ENCODE measurements at regions not wholly inside any gene's neighbourhood (a gene's known extent, or its start where the extent isn't known, plus 50 kb on each side); places are given as distances from the start of the nearest gene placed in this dataset.

DNA sequence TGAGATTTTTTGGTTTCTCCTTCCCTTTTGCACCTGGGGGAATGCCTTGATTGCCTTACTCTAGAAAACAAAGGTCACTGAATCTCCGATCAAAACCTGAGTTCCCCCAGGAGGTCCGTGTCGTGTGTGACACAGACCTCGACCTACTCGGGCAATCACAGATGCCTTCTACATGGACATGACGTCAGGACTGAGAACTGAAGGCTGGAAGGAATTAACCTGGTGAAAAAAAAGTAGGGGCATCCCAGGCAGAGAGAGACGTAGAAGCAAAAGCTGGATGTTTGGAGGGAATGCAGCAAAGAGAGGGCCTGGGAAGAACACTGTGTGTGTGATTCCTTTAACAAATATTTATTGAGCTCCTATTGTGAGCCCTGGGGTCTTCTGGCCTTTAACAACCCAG lies 178.0 kb downstream of the PRDM2 start:
- DNase-seq (ENCODE audit: low read depth in 2 of 2) = no peak

DNA sequence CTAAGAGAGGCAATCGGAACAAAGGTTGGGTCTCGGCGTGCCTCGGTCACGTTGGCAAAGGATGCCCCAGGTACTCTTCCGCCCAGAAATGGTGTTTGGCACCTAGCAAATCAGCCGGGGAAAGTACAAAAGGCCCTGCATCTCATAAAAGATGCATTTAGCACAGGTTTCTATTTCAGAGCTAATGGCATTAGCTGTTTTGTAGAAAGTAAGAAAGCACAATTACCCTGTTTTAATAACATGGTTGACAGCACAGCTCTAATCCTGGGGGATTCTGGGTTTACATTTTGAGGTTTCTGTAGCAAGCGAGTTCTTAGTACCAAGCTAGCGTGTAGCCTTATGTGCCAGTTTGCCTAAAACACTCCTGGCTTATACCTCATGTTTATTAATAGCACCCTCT lies 178.5 kb downstream of the PRDM2 start:
- DNase-seq (ENCODE audit: low read depth in 2 of 2) = no peak

DNA sequence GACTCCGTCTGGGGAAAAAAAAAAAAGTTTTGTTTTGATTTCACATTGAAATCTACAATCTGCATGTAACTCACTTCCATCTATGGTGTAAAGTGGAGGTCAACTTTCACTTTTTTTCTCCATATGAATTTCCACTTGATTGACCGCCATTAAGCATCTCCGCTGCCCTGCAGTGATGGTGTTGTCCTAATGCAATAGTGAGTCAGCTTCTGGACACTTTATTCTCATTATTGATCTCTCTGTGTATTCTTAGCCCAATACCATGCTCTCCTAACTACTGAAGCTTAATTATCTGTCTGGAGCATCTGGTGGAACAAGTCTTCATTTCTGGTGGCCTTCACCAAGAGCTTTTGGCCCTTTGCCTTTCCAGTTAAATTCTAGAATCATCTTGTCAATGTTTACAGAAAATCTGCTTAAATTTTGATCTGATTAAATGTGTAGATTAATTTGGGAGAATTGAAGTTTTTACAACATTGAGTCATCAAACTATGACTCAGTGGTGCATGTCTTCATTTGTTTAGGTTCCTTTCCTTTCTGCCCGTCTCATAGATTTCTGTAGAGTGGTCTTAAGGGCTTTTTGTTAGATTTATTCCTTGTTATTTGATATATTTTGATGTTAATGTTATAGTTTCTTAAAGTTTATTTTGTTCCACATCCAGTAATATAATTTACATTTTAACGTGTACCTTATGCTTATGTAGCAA lies 181.5 kb downstream of the PRDM2 start:
- DNase-seq (ENCODE audit: low read depth in 2 of 2) = no peak

DNA sequence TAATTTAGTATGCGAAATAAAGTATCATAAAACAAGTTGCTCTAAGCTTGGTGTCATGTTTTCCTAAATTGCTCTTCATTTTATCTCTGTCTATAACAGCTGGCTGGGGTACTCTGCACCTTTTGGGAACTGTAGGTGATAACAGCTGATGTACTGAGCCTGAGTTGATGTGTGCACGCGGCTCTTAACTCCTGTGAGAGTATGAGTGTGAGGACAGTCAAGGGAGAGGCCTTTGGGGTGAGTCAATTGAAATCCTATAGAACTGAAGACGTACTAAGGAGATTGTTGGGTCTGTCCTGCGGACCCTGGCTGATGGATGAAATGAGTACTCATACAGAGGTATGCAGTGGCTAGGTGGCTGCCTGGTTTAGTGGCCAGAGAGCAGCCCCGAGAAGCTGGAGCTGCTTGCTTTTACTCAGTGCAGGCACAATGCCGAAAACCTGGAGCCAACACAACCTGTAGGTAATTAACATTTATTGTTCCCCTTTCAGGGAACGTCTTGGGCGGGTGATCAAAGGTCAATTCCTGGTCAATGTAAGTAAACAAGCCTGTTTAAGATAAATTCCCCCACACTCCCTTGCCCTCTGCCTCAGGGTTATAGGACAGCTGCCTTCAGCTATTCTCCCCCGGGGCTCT lies 188.5 kb downstream of the PRDM2 start:
- no peak for DNase-seq (ENCODE audit: low read depth in 2 of 2)

DNA sequence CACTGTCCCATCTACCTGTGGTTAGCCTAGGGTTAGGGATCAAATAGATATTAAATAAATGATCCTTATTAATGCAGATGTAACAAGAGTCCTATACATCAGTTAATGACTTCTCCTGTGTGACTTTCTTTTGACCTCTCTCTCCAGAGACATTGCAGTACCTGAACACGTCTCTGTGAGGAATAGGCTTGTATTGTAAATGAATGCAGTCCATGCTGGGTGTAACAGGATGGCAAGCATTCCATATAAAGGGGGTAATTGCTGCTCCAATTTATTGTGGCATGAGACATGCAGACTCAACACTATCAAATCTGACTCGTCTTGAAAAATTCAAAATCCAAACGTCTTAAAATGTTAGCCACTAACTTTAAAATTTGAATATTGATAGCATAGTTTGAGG lies 189.5 kb downstream of the PRDM2 start:
- no peak for DNase-seq (ENCODE audit: low read depth in 2 of 2)

DNA sequence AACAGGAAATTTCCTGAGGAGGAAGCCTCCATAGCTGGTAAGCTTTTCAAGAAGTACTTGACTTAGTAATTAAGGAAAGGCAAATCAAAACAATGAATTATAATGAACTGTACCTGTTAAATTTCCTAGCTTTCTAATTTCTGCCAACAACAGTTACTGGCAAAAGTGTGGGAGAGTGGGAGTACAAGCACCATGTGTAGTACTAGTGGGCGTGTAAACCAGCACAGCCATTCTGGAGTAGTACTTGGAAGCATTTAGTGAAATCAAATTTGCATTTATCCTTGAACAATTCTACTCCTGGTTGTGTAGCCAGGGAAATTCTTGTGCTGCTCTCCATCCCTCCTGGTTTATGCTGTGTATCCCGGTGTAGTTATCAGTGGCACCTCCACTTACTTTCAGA lies 190.8 kb downstream of the PRDM2 start:
- DNase-seq (ENCODE audit: low read depth in 2 of 2) = no peak

DNA sequence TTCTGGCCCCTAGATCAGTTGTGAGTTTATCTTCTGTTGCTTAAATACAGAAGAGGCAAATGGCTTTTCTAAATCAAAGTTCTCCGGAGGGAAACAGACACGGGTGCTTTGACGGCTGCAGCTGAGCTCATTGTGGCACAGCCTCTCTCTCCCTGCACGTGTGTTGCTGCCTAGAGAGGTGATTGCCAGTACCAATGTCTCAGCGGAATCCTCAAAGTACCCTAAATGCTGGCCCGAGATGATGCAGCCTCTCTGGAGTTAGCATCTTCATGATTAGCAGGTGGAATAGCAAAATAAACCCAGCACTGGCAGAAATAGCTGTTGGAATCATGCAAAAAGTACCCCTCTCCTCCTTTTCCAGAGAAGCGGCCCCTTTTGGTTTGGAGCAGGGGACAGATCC lies 192.2 kb downstream of the PRDM2 start:
- DNase-seq (ENCODE audit: low read depth in 2 of 2) = no peak

DNA sequence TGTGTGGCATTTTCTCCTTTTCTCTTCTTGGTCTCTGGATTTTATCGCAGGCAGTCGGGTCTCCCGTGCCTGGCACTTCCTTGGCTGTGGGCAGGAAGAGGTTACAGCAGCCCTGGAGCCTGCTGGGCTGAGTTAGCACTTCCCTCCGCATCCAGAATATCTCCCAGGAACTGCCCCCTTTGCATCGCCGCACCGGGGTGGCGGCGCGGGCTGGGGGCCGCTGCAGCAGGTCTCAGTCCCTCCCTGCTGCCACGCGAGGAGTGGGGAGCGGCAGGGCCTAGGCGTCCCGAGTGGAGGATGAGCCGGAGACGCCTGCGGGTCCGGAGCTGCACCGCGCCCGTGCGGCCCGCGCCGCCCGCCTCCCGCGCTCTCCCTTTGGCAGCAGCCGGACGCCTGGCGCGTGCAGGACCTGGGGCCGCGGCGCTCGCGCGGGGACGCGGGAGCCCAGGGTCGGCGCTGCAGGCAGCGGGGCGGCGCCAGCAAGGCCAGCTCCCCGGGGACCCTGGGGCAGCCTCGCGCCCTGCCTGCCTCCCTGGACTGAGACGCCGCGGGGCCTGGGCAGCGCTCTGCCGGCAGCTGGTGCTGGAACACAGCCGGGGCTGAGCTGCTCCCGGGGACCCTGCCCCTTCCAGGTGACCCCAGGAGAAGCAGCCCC lies 192.8 kb downstream of the PRDM2 start:
- DNase-seq (ENCODE audit: low read depth in 2 of 2) = no peak

DNA sequence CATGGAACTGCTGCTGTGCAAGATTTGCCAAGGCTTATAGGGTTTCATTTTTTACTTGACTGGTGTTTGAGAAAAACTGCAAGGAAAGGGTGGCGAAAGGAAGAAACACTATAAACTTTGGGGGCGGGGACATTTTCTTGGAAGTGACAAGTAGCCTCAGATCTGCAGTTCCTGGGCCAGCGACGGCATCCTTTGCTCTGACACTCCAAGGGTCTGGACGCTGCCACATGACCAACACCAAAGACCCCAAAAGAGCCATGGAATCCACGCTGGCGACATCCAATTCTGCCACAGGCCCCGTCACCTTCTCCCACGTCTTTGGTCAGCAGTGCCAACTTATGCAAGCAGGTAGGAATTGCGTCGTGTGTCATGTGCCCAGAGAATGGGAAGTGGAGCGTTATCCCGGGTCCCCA lies 193.4 kb downstream of the PRDM2 start:
- no peak for DNase-seq (ENCODE audit: low read depth in 2 of 2)

DNA sequence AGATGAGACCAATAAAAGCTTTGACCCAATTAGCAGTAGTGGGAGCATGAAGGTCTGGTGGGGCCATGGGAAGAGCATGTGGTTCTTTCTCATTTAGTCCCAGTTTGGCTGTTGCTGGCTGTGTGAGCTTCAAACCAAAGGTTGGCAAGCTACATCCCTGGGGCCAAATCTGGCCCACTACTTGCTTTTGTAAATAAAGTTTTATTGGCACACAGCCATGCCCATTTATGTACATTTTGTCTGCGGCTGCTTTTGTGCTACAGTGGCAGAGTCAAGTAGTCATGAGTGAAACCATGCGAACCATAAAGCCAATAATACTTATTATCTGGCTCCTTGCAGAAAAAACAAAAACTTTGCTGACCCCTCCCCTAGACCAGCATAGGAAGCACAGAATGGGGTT lies 196.9 kb downstream of the PRDM2 start:
- no peak for DNase-seq (ENCODE audit: low read depth in 2 of 2)

DNA sequence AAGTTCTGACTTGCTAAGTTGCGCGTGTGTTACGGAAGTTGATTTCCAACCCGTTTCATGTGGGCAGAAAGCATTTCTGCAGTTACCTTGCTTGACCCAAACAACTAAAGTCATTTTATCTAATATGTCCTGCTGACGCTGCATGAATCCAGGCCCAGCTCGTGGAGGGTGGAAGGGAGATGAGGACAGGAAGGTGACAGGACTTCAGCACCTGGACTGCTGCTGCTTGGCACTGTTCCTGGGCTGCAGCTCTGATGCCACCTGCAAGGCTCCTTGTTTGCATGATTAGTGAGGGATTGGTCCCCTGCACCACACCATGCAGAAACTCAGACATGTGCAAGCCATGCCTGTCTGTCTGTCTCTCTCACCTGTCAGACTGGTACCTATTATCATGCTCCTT lies 198.4 kb downstream of the PRDM2 start:
- no peak for DNase-seq (ENCODE audit: low read depth in 2 of 2)

DNA sequence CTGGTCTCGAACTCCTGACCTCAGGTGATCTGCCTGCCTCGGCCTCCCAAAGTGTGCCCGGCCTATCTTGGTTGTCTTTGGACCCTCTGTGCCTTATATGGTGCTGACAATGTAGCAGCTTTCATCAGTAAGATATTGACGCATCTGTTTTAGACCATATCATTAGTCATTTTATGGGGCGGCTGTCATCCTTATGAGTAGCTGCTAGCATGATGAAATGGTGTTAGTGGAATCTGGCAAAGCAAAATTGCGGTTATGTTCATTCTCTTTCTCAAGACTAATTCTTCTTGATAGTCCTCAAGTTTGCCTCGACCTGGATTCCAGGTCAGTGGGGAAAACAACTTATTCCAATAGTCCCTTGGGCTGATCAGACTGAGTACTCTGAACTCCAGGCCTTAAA lies 199.9 kb downstream of the PRDM2 start:
- no peak for DNase-seq (ENCODE audit: low read depth in 2 of 2)

DNA sequence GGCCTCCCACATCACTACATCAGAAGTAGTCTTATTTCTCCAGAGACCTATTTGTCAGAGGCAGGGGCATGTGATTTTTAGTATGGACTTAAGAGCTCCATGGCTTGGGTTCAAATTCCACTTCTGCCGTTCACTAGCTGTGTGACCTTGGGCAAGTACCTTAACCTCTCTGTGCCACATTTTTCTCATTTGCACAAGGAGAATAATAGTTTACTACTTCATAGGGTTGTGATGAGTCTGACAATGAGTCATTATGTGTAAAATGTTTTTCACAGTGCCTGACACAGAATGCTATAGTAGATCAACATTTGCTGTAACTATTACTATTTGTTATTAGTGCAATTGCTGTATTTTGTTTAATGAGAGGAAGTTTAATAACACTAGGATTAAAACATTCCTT lies 200.6 kb downstream of the PRDM2 start:
- DNase-seq (ENCODE audit: low read depth in 2 of 2) = no peak

DNA sequence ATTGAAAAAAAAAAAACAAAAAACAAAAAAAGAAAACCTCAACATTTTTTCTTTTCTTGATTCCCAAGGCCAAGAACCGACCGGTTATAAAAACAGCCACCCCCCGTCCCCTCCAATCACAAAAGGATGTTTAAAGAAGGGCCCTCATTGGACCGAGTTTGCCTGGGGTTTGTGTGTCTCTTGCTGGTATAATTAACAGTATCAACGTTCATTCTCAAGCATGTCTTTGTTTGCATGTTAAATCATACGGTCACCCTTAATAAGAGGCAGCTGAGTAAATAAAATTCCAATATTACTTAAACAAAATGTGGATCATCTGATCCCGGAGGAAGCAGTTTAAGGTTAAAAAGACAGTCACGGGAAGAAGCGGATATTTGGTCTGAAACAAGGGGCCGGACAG lies 201.1 kb downstream of the PRDM2 start:
- no peak for DNase-seq (ENCODE audit: low read depth in 2 of 2)

DNA sequence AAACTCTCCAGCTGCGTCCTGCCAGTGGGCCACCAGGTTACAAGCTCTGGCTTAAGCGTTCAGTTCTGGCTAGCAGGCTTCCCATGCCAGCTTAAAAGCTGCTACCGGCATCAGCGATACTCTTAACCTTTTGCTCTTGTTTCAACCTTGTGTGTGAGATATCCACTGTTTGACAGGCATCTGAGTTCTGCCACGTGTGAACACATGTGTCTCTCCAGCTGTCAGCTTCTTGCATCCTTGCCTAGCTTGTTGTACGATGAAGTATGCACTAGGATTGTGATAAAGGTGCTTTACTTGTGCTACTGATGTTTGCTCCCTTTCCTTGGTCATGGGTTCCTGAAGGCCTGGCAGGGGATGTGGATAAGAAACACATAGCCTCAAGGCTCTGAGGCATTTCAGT lies 201.6 kb downstream of the PRDM2 start:
- no peak for DNase-seq (ENCODE audit: low read depth in 2 of 2)

DNA sequence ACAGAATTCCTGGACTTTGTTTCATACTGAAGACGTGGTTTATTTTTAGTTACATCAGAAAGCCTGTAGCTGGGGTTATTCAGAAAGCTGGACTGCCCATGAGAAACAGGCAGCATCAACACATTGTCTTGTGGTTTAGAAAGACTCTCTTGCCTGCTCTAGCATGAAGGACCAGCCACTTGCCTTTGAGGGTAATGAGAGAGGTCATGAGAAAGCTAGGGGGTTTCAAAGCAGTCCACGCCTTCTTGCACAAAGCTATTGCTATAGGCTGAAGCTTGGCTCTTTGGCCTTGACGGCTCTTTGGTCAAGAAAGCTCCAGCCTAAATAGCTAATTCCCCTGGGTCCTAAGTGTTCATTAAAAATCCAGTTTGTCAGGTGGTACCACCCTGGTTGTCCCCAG lies 208.1 kb downstream of the PRDM2 start:
- DNase-seq (ENCODE audit: low read depth in 2 of 2) = no peak

DNA sequence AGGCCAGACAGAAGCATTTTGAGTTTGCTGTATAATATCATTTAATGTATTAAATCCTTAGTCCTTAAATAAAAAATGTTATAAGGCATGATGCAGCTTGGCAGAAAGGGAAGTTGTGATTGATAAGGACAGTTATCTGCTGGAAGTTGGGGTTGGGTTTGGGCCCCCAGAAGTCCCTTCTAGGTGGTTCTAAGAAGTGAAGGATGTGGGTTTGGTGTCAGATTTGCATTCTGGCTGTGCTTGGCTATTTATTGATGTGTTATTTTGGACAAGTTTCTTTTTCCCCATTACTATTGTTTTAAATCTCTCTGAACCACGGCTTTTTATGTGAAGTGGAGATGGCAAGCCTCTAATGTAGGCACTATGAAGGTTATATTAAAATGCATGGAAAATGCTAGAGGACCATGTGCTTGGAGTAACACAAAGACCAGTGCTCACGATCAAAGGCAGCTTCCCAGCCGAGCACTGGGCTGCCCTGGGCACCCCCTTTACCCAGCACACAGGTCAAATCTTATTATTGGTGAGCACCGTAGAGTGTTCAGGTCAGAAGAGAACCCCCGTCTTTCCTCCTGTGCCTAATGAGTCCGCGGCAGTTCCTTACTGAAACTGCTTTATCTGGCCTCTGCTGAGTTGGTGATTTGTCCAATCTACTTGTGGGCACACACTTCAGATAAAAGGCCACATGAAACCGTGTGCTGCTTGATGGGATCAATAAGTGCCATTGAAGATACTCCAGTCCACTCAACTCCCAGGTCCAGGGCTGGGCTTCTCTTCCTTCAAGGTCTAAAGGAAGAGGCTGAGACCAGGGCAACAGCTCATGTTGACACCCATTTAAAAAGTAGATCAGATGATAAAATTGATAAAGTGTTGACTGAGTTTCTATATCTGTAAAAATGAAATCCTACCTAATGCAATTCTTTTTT lies 212.0 kb downstream of the PRDM2 start:
- no peak for DNase-seq (ENCODE audit: low read depth in 2 of 2)

DNA sequence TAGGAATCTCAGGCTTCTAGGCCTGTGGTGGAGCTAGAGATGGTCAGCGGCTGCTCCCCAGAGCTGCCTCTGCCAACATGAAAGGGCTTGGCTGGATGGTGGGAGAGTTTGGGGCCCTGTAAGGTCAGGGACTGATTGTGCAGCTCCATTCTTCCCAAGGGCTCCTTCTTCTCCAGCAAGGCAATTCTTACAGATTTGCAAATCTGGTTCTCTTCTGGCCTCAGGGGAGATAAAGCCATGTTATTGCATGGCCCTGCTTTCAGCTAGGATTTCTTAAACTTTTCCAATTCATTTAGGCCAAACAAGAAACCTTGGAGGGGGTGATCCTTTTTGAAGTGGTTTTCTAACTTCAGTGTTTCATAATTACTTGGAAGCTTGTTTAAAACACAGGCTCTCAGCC lies 213.4 kb downstream of the PRDM2 start:
- no peak for DNase-seq (ENCODE audit: low read depth in 2 of 2)

DNA sequence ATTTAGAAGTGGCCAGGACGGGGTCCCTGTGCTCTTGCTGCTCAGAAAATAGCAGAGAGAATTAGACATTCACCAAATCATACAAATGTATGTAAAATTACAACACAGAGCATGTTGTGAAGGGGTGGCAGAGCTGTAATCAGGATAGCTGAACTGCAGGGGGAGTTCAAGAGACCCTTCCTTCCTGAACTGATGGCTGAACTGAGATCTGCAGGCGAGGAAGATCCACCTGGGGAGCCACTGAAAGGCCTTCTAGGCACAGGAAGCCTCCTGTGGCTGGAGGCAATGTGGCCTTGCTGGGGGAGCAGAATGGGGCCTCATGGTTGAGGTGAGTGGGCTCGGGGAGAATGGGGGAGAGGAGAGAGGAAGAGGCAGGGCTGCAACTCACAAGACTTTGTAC lies 216.5 kb downstream of the PRDM2 start:
- no peak for DNase-seq (ENCODE audit: low read depth in 2 of 2)

DNA sequence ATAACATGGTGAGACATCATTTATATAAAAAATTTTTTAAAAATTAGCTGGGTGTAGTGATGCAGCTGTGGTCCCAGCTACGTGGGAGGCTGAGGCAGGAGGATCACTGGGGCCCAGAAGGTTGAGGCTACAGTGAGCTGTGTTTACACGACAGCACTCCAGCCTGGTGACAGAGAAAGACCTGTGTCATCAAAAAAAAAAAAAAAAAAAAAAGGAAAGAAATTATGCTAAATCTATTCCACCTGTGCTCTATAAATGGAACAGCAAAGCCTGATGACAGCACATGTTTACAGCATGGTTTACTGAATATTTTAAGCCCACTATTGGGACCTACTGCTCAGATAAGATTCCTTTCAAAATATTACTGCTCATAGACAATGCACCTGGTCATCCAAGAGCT lies 217.6 kb downstream of the PRDM2 start:
- DNase-seq (ENCODE audit: low read depth in 2 of 2) = no peak

DNA sequence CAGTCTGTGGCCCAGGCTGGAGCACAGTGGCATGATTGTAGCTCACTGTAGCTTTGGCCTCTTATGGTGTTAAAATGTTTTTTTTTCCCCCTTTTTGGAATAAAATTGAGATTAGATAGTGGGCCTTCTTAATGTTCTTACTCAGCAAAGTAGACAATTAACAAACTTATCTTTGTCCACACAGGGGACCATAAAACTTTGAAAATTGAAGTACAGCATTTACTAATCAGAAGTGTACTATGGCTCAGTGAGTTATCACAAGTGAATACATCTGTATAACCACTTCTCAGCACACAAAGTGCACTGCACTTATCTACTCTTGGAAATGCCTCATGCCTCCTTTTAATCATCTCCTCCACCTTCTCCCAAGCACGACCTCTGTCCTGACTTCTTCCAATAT lies 218.9 kb downstream of the PRDM2 start:
- DNase-seq (ENCODE audit: low read depth in 2 of 2) = no peak

DNA sequence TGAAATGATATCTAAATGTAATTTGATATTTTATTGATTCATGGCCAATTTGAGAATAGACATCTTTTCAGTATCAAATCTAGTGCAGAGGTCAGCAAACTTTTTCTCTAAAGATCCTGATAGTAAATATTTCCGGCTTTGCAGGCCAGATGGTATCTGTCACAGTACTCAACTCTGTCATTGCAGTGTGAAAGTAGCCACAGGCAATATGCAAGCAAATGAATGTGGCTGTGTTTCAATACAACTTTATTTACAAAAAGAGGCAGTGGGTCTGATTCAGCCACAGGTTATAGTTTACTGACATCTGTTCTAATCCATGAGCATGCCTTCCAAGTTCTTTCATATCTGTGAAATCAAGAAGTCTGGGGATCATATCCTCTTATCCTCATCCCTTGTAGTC lies 221.2 kb downstream of the PRDM2 start:
- DNase-seq (ENCODE audit: low read depth in 2 of 2) = no peak

Measured in dermis microvascular lymphatic vessel endothelial cell (primary cell).